Osteoblast (primary cell): ENCODE measurements at regions not wholly inside any gene's neighbourhood (a gene's known extent, or its start where the extent isn't known, plus 50 kb on each side); places are given as distances from the start of the nearest gene placed in this dataset.

Source experiments
- DNase-seq: peaks from one replicate; pipeline ENCODE4 v3.0.0; 2011; ENCODE audit warnings: low spot score, mixed read lengths; ENCODE audit not compliant: insufficient read length; ENCODE audit errors: missing footprints
- H2AFZ ChIP-seq: 2 replicates; pipeline ENCODE4 v1.6.0; 2011; ENCODE audit warnings: mild to moderate bottlenecking, low read length
- H3K27ac ChIP-seq: 2 replicates; pipeline ENCODE4 v1.5.1; 2011; ENCODE audit warnings: mild to moderate bottlenecking, low read depth, low read length, moderate library complexity
- H3K27me3 ChIP-seq: 2 replicates; pipeline ENCODE4 v1.6.0; 2012; ENCODE audit warnings: mild to moderate bottlenecking, control low read depth, inconsistent platforms, low read length, moderate library complexity; ENCODE audit not compliant: insufficient read depth
- H3K36me3 ChIP-seq: 2 replicates; pipeline ENCODE4 v1.5.1; 2011; ENCODE audit warnings: mild to moderate bottlenecking, low read length, control low read depth, moderate library complexity; ENCODE audit not compliant: insufficient read depth
- H3K4me1 ChIP-seq: 2 replicates; pipeline ENCODE4 v1.5.1; 2011; ENCODE audit warnings: mild to moderate bottlenecking, low read length, control low read depth, moderate library complexity; ENCODE audit not compliant: insufficient read depth
- H3K4me2 ChIP-seq: 2 replicates; pipeline ENCODE4 v1.6.0; 2011; ENCODE audit warnings: mild to moderate bottlenecking, low read length; ENCODE audit not compliant: insufficient read depth
- H3K4me3 ChIP-seq: fragments of 200-600 bp; sonication (generic); 3 replicates; pipeline ENCODE4 v1.5.1; 2012; ENCODE audit warnings: mild to moderate bottlenecking, low read length, inconsistent platforms; ENCODE audit not compliant: insufficient read depth
- H3K79me2 ChIP-seq: 2 replicates; pipeline ENCODE4 v1.6.0; 2012; ENCODE audit warnings: mild to moderate bottlenecking, low read length, control low read depth, inconsistent platforms; ENCODE audit not compliant: insufficient read depth
- H3K9me3 ChIP-seq: 2 replicates; pipeline ENCODE4 v1.5.1; 2011; ENCODE audit warnings: low read depth, low read length, control low read depth
- H4K20me1 ChIP-seq: 2 replicates; pipeline ENCODE4 v1.6.0; 2012; ENCODE audit warnings: mild to moderate bottlenecking, low read length, control low read depth; ENCODE audit not compliant: insufficient read depth
- TF ChIP-seq, protein P1 (sequence below): IDR thresholded peaks from 2 replicates; pipeline ENCODE4 v1.5.1; 2011; ENCODE audit warnings: mild to moderate bottlenecking, low read depth, low read length, moderate library complexity; ENCODE audit errors: extremely low read depth

DNA sequence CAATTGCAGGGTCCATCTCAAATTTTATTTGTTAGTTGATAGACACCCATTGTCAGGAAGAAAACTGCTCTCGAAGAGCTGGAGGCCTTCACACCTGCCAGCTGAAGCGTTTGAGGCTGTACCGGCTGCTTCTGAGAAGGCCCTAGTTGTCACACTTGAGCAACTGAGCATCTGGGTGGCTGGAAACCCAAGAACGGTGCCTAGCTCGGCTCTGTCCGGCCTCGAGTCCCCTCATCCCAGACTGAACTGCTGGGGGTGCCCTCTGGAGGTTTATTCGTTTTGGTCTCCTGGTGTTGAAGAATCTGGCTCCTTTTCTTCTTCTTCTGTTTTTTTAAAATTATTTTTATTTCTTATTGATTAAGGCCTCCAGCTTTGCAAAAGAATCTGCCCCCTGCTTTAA lies 59.3 kb upstream of the EXOC6 start:
- TF ChIP-seq, protein P1, sequence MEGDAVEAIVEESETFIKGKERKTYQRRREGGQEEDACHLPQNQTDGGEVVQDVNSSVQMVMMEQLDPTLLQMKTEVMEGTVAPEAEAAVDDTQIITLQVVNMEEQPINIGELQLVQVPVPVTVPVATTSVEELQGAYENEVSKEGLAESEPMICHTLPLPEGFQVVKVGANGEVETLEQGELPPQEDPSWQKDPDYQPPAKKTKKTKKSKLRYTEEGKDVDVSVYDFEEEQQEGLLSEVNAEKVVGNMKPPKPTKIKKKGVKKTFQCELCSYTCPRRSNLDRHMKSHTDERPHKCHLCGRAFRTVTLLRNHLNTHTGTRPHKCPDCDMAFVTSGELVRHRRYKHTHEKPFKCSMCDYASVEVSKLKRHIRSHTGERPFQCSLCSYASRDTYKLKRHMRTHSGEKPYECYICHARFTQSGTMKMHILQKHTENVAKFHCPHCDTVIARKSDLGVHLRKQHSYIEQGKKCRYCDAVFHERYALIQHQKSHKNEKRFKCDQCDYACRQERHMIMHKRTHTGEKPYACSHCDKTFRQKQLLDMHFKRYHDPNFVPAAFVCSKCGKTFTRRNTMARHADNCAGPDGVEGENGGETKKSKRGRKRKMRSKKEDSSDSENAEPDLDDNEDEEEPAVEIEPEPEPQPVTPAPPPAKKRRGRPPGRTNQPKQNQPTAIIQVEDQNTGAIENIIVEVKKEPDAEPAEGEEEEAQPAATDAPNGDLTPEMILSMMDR: no peak
- no peak overlapping the region for H2AFZ ChIP-seq
- no peaks in the 10 kb centered on the region for H3K4me1 ChIP-seq
- no peak overlapping the region for H3K4me3 ChIP-seq
- no peak overlapping the region for H3K4me2 ChIP-seq
- H3K27ac ChIP-seq: no peak overlapping the region
- H3K9me3 ChIP-seq: no peaks in the 10 kb centered on the region
- H3K36me3 ChIP-seq: no peaks in the 10 kb centered on the region
- peaks cover 42% of the 10 kb centered on the region for H3K27me3 ChIP-seq
- H4K20me1 ChIP-seq: no peaks in the 10 kb centered on the region
- DNase-seq: no peak
- H3K79me2 ChIP-seq: no peaks in the 10 kb centered on the region

DNA sequence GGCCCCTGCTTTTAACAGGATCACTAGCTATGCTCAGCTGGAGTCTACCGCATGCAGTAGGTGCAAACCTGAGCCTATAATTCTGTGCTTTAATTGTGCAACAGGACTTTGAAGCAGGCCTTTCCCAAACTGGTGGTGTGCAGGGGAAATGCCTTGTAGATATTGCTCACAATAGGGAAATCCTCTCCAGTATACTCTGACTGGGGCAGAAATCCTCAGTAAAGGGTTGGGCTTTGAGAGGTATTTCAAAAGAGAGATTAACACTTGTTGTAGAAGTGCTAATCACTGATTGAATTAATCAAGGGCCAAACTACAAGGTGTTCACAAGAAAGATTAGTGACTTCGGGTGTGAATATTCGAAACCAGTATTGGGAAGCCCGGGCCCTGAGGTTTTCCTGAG lies 58.5 kb upstream of the EXOC6 start:
- H4K20me1 ChIP-seq: no peaks in the 10 kb centered on the region
- H3K27ac ChIP-seq: no peak overlapping the region
- TF ChIP-seq, protein P1: no peak
- no peak overlapping the region for H2AFZ ChIP-seq
- peaks cover 41% of the 10 kb centered on the region for H3K27me3 ChIP-seq
- H3K4me3 ChIP-seq: no peak overlapping the region
- H3K36me3 ChIP-seq: no peaks in the 10 kb centered on the region
- H3K9me3 ChIP-seq: no peaks in the 10 kb centered on the region
- H3K79me2 ChIP-seq: no peaks in the 10 kb centered on the region
- no peak overlapping the region for H3K4me2 ChIP-seq
- no peak for DNase-seq
- no peaks in the 10 kb centered on the region for H3K4me1 ChIP-seq

DNA sequence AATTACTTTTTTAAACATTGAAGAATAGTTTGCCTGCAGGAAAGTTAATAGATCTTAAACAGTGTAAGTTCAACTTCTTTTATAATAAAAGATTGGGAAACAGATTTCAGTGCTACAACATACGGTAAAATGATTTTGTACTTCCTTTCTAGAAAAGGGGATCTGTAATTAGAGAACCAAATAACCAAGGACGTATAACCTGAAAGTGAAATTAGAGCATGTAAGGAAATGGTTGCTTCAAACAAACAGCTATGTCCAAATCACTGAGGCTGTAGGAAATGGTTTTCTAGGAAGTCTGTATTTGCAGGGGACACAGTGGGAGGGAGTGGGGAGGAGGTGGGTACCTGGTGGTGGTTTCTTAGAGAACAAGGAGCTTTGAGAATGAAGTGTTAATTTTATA lies 57.9 kb upstream of the EXOC6 start:
- no peaks in the 10 kb centered on the region for H4K20me1 ChIP-seq
- TF ChIP-seq, protein P1: no peak
- H3K27ac ChIP-seq: no peak overlapping the region
- H3K27me3 ChIP-seq: peaks cover 39% of the 10 kb centered on the region
- H3K4me1 ChIP-seq: no peaks in the 10 kb centered on the region
- no peak overlapping the region for H3K4me3 ChIP-seq
- H3K36me3 ChIP-seq: no peaks in the 10 kb centered on the region
- H3K79me2 ChIP-seq: no peaks in the 10 kb centered on the region
- H3K4me2 ChIP-seq: no peak overlapping the region
- no peaks in the 10 kb centered on the region for H3K9me3 ChIP-seq
- no peak for DNase-seq
- no peak overlapping the region for H2AFZ ChIP-seq

DNA sequence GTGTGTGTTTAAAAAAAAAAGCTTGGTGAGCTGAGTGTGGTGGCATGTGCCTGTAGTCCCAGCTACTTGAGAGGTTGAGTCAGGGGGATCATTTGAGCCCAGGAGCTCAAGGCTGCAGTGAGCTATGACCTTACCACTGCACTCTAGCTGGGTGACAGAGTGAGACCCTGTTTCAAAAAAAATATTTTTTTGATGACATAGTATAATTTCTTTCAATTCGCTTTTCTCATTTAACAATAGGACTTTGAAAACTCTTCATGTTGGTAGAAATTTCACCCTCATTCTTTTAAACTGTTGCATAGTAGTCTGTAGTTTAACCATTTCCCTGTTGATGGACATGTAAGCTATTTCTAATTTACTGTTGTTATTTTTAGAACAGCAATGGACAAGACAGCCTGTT lies 55.7 kb upstream of the EXOC6 start:
- Histone ChIP-seq H3K4me1 (no peaks in the 10 kb centered on the region), H2AFZ (no peak overlapping the region), H3K27ac (no peak overlapping the region), H4K20me1 (no peaks in the 10 kb centered on the region), H3K9me3 (no peaks in the 10 kb centered on the region), H3K79me2 (no peaks in the 10 kb centered on the region), H3K27me3 (peaks cover 29% of the 10 kb centered on the region), H3K36me3 (no peaks in the 10 kb centered on the region), H3K4me2 (no peak overlapping the region), H3K4me3 (no peak overlapping the region)
- DNase-seq: no peak
- TF ChIP-seq, protein P1: no peak
